WTC11 (cell line): ENCODE measurements at regions not wholly inside any gene's neighbourhood (a gene's known extent, or its start where the extent isn't known, plus 50 kb on each side); places are given as distances from the start of the nearest gene placed in this dataset.

Experiments used
- ATAC-seq: fragments of 200-7000 bp; cut with Tn5 transposase; 2 replicates; pipeline ENCODE4 v1.10.0; 2021; ENCODE audit warnings: mild to moderate bottlenecking, moderate library complexity
- CTCF ChIA-PET: fragments of 300-600 bp; sonication (Branson Sonifier 250); formaldehyde crosslinking; loops from one replicate; lab custom pipeline; 2021; ENCODE audit warnings: antibody characterized with exemption; lab: Charles Lee
- POLR2A ChIA-PET: fragments of 350-600 bp; sonication (Branson Sonifier 250); formaldehyde crosslinking; loops from one replicate; lab custom pipeline; 2021; ENCODE audit warnings: antibody characterized with exemption; lab: Charles Lee
- DNase-seq: peaks from one replicate; pipeline ENCODE4 v3.0.0; 2021; ENCODE audit warnings: low spot score
- H3K27ac Mint-ChIP-seq: 2 replicates; pipeline ENCODE4 v1.8.0; 2021; ENCODE audit warnings: mixed read lengths
- H3K27me3 Mint-ChIP-seq: 2 replicates; pipeline ENCODE4 v1.8.0; 2021; ENCODE audit warnings: low read depth, mild to moderate bottlenecking, moderate library complexity, mixed read lengths
- H3K36me3 Mint-ChIP-seq: 2 replicates; pipeline ENCODE4 v1.8.0; 2021; ENCODE audit warnings: mixed read lengths
- H3K4me1 Mint-ChIP-seq: 2 replicates; pipeline ENCODE4 v1.8.0; 2022; ENCODE audit warnings: mixed read lengths
- H3K4me3 Mint-ChIP-seq: 2 replicates; pipeline ENCODE4 v1.8.0; 2021; ENCODE audit warnings: mild to moderate bottlenecking, moderate library complexity, mixed read lengths
- H3K9me3 Mint-ChIP-seq: 2 replicates; pipeline ENCODE4 v1.8.0; 2021; ENCODE audit warnings: mixed read lengths
- ATF1 ChIP-seq: sonication (generic); formaldehyde crosslinking; IDR thresholded peaks from 2 replicates; pipeline ENCODE4 v1.8.1; 2023; ENCODE audit warnings: mild to moderate bottlenecking, moderate library complexity, missing genetic modification reagents
- CREB1 ChIP-seq: sonication (generic); formaldehyde crosslinking; IDR thresholded peaks from 2 replicates; pipeline ENCODE4 v1.8.0; 2023; ENCODE audit warnings: mild to moderate bottlenecking, missing genetic modification reagents
- FOXJ3 ChIP-seq: sonication (generic); formaldehyde crosslinking; IDR thresholded peaks from 2 replicates; pipeline ENCODE4 v1.9.0; 2021; ENCODE audit warnings: missing genetic modification reagents, mild to moderate bottlenecking, borderline replicate concordance
- GRHL2 ChIP-seq: fragments of 250-450 bp; sonication (Bioruptor Pico); IDR thresholded peaks from 2 replicates; pipeline ENCODE4 v1.8.0; 2022; ENCODE audit warnings: mild to moderate bottlenecking, moderate library complexity; ENCODE audit not compliant: insufficient replicate concordance, severe bottlenecking
- HMGA2 ChIP-seq: fragments of 250-450 bp; sonication (Bioruptor Pico); IDR thresholded peaks from 2 replicates; pipeline ENCODE4 v1.4.0; 2021; ENCODE audit warnings: mild to moderate bottlenecking, moderate library complexity
- JUN ChIP-seq: sonication (generic); formaldehyde crosslinking; IDR thresholded peaks from 2 replicates; pipeline ENCODE4 v1.8.0; 2023; ENCODE audit warnings: mild to moderate bottlenecking, missing genetic modification reagents
- KAT7 ChIP-seq: sonication (generic); formaldehyde crosslinking; IDR thresholded peaks from 2 replicates; pipeline ENCODE4 v1.8.1; 2023; ENCODE audit warnings: missing genetic modification reagents, mild to moderate bottlenecking, borderline replicate concordance
- MXD4 ChIP-seq: fragments of 250-450 bp; sonication (Bioruptor Pico); IDR thresholded peaks from 2 replicates; pipeline ENCODE4 v1.8.0; 2021; ENCODE audit warnings: mild to moderate bottlenecking, moderate library complexity, borderline replicate concordance
- NFYB ChIP-seq: sonication (generic); formaldehyde crosslinking; conservative IDR thresholded peaks from 2 replicates; pipeline ENCODE4 v1.8.0; 2022; ENCODE audit warnings: low read depth, missing genetic modification reagents
- NR2C2 ChIP-seq: sonication (generic); formaldehyde crosslinking; IDR thresholded peaks from 2 replicates; pipeline ENCODE4 v1.8.0; 2022; ENCODE audit warnings: mild to moderate bottlenecking, missing genetic modification reagents
- OVOL2 ChIP-seq: fragments of 250-450 bp; sonication (Bioruptor Pico); IDR thresholded peaks from 2 replicates; pipeline ENCODE4 v1.9.0; 2021; ENCODE audit warnings: mild to moderate bottlenecking, borderline replicate concordance
- SMAD3 ChIP-seq: sonication (generic); formaldehyde crosslinking; IDR thresholded peaks from 2 replicates; pipeline ENCODE4 v1.8.0; 2022; ENCODE audit warnings: missing genetic modification reagents, mild to moderate bottlenecking, borderline replicate concordance
- TCF7 ChIP-seq: sonication (generic); formaldehyde crosslinking; IDR thresholded peaks from 2 replicates; pipeline ENCODE4 v1.8.0; 2022; ENCODE audit warnings: mild to moderate bottlenecking, low read depth, missing genetic modification reagents, moderate library complexity
- TEAD1 ChIP-seq: sonication (generic); formaldehyde crosslinking; IDR thresholded peaks from 2 replicates; pipeline ENCODE4 v1.8.0; 2022; ENCODE audit warnings: mild to moderate bottlenecking, missing genetic modification reagents
- ZNF121 ChIP-seq: sonication (generic); formaldehyde crosslinking; IDR thresholded peaks from 2 replicates; pipeline ENCODE4 v1.8.0; 2023; ENCODE audit warnings: missing genetic modification reagents
- ZNF232 ChIP-seq: sonication (generic); formaldehyde crosslinking; IDR thresholded peaks from 2 replicates; pipeline ENCODE4 v1.8.0; 2022; ENCODE audit warnings: mild to moderate bottlenecking, missing genetic modification reagents
- TF ChIP-seq, protein P1 (sequence below): sonication (generic); formaldehyde crosslinking; IDR thresholded peaks from 2 replicates; pipeline ENCODE4 v1.8.0; 2022; ENCODE audit warnings: mild to moderate bottlenecking, missing genetic modification reagents
- TF ChIP-seq, protein P2 (sequence below): sonication (generic); formaldehyde crosslinking; IDR thresholded peaks from 2 replicates; pipeline ENCODE4 v1.8.0; 2022; ENCODE audit warnings: mild to moderate bottlenecking, missing genetic modification reagents
- TF ChIP-seq, protein P3 (sequence below): sonication (generic); formaldehyde crosslinking; IDR thresholded peaks from 2 replicates; pipeline ENCODE4 v1.8.0; 2022; ENCODE audit warnings: missing genetic modification reagents
- TF ChIP-seq, protein P4 (sequence below): sonication (generic); formaldehyde crosslinking; IDR thresholded peaks from 2 replicates; pipeline ENCODE4 v1.8.1; 2022; ENCODE audit warnings: low read depth, mild to moderate bottlenecking, moderate library complexity, missing genetic modification reagents, borderline replicate concordance
- TF ChIP-seq, protein P5 (sequence below): sonication (generic); formaldehyde crosslinking; IDR thresholded peaks from 2 replicates; pipeline ENCODE4 v1.8.0; 2022; ENCODE audit warnings: mild to moderate bottlenecking, missing genetic modification reagents
- TF ChIP-seq, protein P6 (sequence below): sonication (generic); formaldehyde crosslinking; IDR thresholded peaks from 2 replicates; pipeline ENCODE4 v1.8.1; 2023; ENCODE audit warnings: mild to moderate bottlenecking, missing genetic modification reagents, moderate library complexity
- TF ChIP-seq, protein P7 (sequence below): sonication (generic); formaldehyde crosslinking; IDR thresholded peaks from 2 replicates; pipeline ENCODE4 v1.8.1; 2022; ENCODE audit warnings: mild to moderate bottlenecking, moderate library complexity, missing genetic modification reagents

DNA sequence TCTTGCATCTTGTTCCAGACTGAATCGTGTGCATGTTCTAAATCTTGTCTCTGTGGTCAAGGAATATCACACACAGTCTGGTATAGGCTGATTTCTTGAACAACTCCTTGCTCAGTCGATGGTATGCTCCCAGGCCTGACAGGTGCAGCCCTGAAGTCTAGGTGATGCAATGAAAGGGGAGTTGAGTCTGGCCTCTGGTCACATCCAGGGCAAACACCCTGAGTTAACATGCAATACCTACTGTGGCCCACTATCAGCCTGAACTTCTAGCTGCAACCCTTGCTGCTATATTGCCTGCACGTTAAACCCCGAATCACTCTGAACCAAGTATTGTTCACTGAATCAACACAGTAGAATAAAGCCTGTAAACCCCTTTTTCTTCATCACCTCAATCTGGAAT is 303.4 kb downstream of the USP25 start (continued):
- no peak for TF ChIP-seq NR2C2
- TF ChIP-seq, protein P1, sequence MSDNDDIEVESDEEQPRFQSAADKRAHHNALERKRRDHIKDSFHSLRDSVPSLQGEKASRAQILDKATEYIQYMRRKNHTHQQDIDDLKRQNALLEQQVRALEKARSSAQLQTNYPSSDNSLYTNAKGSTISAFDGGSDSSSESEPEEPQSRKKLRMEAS (CRISPR knock-in tag): no peak

DNA sequence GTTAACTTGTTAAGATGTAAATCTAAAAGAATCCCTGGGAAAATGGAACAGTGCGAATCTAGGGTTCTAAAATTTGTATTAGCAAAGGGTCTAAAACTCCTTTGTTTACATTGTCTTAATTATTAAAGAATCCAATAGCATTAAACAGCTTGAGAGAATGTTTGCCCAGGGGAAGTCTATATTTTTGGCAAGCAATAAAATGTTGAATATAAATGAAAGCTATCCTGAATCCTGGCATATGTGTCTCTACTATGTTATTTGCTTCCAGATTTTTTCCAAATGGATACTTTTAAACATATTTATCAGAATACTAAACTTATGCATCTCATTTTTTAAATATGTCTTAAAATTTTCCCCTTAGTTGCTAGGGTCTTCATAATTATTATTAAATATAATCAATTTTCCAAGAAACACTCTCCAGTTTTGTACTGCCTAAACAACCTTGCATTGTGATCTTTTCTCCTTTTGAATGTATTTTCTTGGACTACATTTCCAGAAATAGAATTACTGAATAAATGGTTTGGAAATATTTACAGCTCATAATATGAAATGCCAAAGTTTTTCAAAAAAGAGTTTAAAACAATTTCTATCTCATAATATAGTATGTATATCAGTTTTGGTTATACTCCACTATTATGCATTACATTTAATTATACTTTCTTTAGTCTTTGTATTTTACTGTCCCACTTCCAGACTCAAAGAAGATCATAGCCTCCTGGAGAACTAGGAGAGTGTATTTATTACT is 304.8 kb downstream of the USP25 start:
- Mint-ChIP-seq H3K27me3 (no peaks in the 10 kb centered on the region), H3K9me3 (peaks cover 11% of the 10 kb centered on the region), H3K27ac (no peak overlapping the region), H3K4me3 (no peak overlapping the region), H3K4me1 (no peaks in the 10 kb centered on the region; the same call in 1 of the 2 replicates), H3K36me3 (no peaks in the 10 kb centered on the region)
- ATAC-seq (no peak), DNase-seq (no peak)
- CTCF ChIA-PET: no interaction called here
- TF ChIP-seq OVOL2 (no peak), ZNF232 (CRISPR knock-in tag) (no peak), MXD4 (no peak), CREB1 (CRISPR knock-in tag) (no peak), GRHL2 (CRISPR knock-in tag) (no peak), ATF1 (CRISPR knock-in tag) (no peak), FOXJ3 (no peak), NFYB (no peak), KAT7 (CRISPR knock-in tag) (no peak), TCF7 (CRISPR knock-in tag) (no peak)
- POLR2A ChIA-PET: no interaction called here

DNA sequence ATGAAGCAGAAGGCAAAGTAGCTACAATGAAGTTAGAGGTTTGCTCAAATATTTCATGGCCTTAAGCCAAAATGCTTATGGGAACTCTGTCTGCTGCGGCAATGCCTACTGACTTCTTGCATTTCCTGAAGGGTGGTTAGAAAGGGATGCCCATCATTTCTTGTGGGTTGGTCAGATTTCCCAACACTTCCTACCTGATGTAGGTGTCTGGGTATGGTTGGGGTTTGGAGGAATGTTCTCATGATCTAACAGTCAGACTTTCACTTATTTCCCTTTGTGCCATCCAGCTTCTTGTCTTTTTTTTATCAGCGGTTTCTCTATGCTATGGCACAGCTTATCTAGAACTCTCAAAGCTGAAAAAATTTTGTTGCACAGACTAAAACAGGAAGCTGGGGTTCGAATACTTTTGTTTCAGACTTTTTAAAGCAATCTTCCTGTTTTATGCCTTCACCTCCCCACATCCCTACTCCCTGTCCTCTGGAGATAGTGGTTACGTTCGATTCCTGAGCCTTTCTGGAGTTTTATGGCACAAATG is 307.7 kb downstream of the USP25 start:
- CTCF ChIA-PET: interaction anchor here (0.7 kb wide), 1 partner anchor 214 kb away, joined by 3 read pairs; no protein-coding TSS in a partner anchor
- DNase-seq: no peak
- H3K4me3 Mint-ChIP-seq: no peak overlapping the region
- no peaks in the 10 kb centered on the region; the same call in 1 of the 2 replicates for H3K4me1 Mint-ChIP-seq
- no peak for ATAC-seq
- H3K36me3 Mint-ChIP-seq: no peaks in the 10 kb centered on the region
- POLR2A ChIA-PET: no interaction called here
- peaks cover 27% of the 10 kb centered on the region for H3K9me3 Mint-ChIP-seq
- no peaks in the 10 kb centered on the region for H3K27me3 Mint-ChIP-seq
- no peak overlapping the region for H3K27ac Mint-ChIP-seq
- TF ChIP-seq, protein P2, sequence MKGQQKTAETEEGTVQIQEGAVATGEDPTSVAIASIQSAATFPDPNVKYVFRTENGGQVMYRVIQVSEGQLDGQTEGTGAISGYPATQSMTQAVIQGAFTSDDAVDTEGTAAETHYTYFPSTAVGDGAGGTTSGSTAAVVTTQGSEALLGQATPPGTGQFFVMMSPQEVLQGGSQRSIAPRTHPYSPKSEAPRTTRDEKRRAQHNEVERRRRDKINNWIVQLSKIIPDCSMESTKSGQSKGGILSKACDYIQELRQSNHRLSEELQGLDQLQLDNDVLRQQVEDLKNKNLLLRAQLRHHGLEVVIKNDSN: no peak
- TF ChIP-seq ZNF232 (CRISPR knock-in tag) (no peak), ZNF121 (CRISPR knock-in tag) (no peak), SMAD3 (no peak), TEAD1 (no peak), HMGA2 (CRISPR knock-in tag) (no peak), JUN (CRISPR knock-in tag) (no peak)
- TF ChIP-seq, protein P3, sequence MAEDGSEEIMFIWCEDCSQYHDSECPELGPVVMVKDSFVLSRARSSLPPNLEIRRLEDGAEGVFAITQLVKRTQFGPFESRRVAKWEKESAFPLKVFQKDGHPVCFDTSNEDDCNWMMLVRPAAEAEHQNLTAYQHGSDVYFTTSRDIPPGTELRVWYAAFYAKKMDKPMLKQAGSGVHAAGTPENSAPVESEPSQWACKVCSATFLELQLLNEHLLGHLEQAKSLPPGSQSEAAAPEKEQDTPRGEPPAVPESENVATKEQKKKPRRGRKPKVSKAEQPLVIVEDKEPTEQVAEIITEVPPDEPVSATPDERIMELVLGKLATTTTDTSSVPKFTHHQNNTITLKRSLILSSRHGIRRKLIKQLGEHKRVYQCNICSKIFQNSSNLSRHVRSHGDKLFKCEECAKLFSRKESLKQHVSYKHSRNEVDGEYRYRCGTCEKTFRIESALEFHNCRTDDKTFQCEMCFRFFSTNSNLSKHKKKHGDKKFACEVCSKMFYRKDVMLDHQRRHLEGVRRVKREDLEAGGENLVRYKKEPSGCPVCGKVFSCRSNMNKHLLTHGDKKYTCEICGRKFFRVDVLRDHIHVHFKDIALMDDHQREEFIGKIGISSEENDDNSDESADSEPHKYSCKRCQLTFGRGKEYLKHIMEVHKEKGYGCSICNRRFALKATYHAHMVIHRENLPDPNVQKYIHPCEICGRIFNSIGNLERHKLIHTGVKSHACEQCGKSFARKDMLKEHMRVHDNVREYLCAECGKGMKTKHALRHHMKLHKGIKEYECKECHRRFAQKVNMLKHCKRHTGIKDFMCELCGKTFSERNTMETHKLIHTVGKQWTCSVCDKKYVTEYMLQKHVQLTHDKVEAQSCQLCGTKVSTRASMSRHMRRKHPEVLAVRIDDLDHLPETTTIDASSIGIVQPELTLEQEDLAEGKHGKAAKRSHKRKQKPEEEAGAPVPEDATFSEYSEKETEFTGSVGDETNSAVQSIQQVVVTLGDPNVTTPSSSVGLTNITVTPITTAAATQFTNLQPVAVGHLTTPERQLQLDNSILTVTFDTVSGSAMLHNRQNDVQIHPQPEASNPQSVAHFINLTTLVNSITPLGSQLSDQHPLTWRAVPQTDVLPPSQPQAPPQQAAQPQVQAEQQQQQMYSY: no peak
- TF ChIP-seq, protein P4, sequence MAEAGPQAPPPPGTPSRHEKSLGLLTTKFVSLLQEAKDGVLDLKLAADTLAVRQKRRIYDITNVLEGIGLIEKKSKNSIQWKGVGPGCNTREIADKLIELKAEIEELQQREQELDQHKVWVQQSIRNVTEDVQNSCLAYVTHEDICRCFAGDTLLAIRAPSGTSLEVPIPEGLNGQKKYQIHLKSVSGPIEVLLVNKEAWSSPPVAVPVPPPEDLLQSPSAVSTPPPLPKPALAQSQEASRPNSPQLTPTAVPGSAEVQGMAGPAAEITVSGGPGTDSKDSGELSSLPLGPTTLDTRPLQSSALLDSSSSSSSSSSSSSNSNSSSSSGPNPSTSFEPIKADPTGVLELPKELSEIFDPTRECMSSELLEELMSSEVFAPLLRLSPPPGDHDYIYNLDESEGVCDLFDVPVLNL (CRISPR knock-in tag): no peak
- TF ChIP-seq, protein P5, sequence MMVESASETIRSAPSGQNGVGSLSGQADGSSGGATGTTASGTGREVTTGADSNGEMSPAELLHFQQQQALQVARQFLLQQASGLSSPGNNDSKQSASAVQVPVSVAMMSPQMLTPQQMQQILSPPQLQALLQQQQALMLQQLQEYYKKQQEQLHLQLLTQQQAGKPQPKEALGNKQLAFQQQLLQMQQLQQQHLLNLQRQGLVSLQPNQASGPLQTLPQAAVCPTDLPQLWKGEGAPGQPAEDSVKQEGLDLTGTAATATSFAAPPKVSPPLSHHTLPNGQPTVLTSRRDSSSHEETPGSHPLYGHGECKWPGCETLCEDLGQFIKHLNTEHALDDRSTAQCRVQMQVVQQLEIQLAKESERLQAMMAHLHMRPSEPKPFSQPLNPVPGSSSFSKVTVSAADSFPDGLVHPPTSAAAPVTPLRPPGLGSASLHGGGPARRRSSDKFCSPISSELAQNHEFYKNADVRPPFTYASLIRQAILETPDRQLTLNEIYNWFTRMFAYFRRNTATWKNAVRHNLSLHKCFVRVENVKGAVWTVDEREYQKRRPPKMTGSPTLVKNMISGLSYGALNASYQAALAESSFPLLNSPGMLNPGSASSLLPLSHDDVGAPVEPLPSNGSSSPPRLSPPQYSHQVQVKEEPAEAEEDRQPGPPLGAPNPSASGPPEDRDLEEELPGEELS (CRISPR knock-in tag): no peak
- TF ChIP-seq, protein P6, sequence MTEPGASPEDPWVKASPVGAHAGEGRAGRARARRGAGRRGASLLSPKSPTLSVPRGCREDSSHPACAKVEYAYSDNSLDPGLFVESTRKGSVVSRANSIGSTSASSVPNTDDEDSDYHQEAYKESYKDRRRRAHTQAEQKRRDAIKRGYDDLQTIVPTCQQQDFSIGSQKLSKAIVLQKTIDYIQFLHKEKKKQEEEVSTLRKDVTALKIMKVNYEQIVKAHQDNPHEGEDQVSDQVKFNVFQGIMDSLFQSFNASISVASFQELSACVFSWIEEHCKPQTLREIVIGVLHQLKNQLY (CRISPR knock-in tag): no peak
- TF ChIP-seq, protein P7, sequence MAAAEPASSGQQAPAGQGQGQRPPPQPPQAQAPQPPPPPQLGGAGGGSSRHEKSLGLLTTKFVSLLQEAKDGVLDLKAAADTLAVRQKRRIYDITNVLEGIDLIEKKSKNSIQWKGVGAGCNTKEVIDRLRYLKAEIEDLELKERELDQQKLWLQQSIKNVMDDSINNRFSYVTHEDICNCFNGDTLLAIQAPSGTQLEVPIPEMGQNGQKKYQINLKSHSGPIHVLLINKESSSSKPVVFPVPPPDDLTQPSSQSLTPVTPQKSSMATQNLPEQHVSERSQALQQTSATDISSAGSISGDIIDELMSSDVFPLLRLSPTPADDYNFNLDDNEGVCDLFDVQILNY (CRISPR knock-in tag): no peak
